Esophagus squamous epithelium (tissue), 5 donors: ENCODE measurements at regions not wholly inside any gene's neighbourhood (a gene's known extent, or its start where the extent isn't known, plus 50 kb on each side); places are given as distances from the start of the nearest gene placed in this dataset.
"Not testable (repeated sequence)": the region's sequence is repeated elsewhere in the genome, so short reads cannot be mapped to it uniquely, and the experiment has no call there.

ENCODE experiments used
- DNase-seq: peaks from one replicate; lab custom pipeline; 2025; lab: John Stamatoyannopoulos, UW
- H3K27ac ChIP-seq, 4 donors: fragments of 200-600 bp; sonication (generic); one replicate each; pipeline ENCODE4 v1.5.1; 2016 to 2019; ENCODE audit warnings: mild to moderate bottlenecking in 1 of 4
- H3K27me3 ChIP-seq, 4 donors: fragments of 200-600 bp; sonication (generic); 1 replicate in 3 of 4; 2 replicates in 1 of 4; pipeline versions ENCODE4 v1.5.1 to v1.6.0; 2017 to 2021; ENCODE audit warnings: antibody characterized with exemption in 1 of 4
- H3K36me3 ChIP-seq, 3 donors: fragments of 200-600 bp; sonication (generic); one replicate each; pipeline ENCODE4 v1.5.1; 2016 to 2019
- H3K4me1 ChIP-seq, 3 donors: fragments of 200-600 bp; sonication (generic); one replicate each; pipeline ENCODE4 v1.5.1; 2017 to 2019
- H3K4me3 ChIP-seq, 4 donors: fragments of 200-600 bp; sonication (generic); 1 replicate in 3 of 4; 2 replicates in 1 of 4; pipeline ENCODE4 v1.5.1; 2016 to 2019; ENCODE audit warnings: mild to moderate bottlenecking in 2 of 4, moderate library complexity in 1 of 4
- H3K9me3 ChIP-seq, 3 donors: fragments of 200-600 bp; sonication (generic); one replicate each; pipeline ENCODE4 v1.5.1; 2016 to 2019
- POLR2A ChIP-seq, 4 donors: fragments of 450-650 bp; IDR thresholded peaks; one replicate each; pipeline ENCODE4 v1.6.1; 2017; ENCODE audit warnings: antibody characterized with exemption in 4 of 4, mild to moderate bottlenecking in 4 of 4, moderate library complexity in 3 of 4
- WGBS, 2 donors: methylation state at CpG; one replicate each; pipeline ENCODE4 v1.1.5; 2018; 5-methylcytosine and 5-hydroxymethylcytosine counted together
- intact Hi-C: fragments of 100-400 bp; cut with DNase I; formaldehyde crosslinking; loops from one replicate; pipeline ENCODE4 v1.15.0; 2022
- TF ChIP-seq, protein P1 (sequence below), 6 experiments: fragments of 450-650 bp in 4 of 6; fragments of 200-600 bp in 2 of 6; sonication (generic) in 2 of 6; IDR thresholded peaks; one replicate each; pipeline ENCODE4 v1.5.1; 2016 to 2019; ENCODE audit warnings: antibody characterized with exemption in 6 of 6, mild to moderate bottlenecking in 4 of 6, moderate library complexity in 4 of 6
- donor health status: DM: yes; HTN: yes; CAD: no.

DNA sequence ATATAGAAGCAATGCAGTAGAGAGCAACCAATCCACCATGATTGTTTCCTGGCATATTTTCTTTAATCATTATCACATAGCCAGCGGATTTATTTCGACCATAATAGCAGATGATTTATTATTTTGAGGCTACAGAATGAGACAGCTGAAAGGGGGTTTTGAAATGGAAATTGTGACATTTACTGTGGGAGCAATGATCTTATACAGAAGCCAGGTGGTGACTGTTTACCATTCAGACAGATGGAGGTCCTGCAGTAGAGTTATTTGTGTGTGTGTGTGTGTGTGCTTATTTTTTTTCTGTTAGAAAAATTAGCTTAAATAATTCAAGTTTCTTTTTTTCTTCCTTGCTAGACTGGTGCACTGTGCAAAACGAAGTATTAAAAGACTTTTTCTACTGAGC is 1784.5 kb downstream of the MRPL39 start:
- Histone ChIP-seq H3K36me3 (no peaks in the 10 kb centered on the region), H3K4me3 (no peak overlapping the region), H3K9me3 (no peaks in the 10 kb centered on the region), H3K27ac (no peak overlapping the region), H3K27me3 (no peaks in the 10 kb centered on the region), H3K4me1 (no peaks in the 10 kb centered on the region)
- no peak for DNase-seq
- WGBS, 2 donors, result 30 to 32% methylated on average over 3 of the region's 3 CpGs
- intact Hi-C loops, result no loop called here
- no peak for TF ChIP-seq POLR2A (IDR thresholded peaks at IDR 0.05)
- TF ChIP-seq, protein P1, sequence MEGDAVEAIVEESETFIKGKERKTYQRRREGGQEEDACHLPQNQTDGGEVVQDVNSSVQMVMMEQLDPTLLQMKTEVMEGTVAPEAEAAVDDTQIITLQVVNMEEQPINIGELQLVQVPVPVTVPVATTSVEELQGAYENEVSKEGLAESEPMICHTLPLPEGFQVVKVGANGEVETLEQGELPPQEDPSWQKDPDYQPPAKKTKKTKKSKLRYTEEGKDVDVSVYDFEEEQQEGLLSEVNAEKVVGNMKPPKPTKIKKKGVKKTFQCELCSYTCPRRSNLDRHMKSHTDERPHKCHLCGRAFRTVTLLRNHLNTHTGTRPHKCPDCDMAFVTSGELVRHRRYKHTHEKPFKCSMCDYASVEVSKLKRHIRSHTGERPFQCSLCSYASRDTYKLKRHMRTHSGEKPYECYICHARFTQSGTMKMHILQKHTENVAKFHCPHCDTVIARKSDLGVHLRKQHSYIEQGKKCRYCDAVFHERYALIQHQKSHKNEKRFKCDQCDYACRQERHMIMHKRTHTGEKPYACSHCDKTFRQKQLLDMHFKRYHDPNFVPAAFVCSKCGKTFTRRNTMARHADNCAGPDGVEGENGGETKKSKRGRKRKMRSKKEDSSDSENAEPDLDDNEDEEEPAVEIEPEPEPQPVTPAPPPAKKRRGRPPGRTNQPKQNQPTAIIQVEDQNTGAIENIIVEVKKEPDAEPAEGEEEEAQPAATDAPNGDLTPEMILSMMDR (IDR thresholded peaks at IDR 0.05), result no peak

DNA sequence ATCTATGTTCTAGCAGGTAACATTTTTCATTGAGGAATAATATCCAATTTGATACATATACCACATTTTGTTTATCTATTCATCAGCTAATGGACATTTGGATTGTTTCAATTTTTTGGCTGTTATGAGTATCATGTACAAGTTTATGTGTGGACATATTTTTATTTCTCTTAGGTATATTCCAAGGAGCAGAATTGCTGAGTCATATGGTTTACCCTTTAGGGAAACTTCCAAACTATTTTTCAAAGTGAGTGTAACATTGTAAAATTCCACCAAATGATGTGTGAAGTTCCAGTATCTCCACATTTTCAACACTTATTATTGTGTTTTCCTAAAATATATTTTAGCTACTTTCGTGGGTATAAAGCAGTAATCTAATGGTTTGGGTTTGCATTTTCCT is 1789.9 kb downstream of the MRPL39 start:
- Histone ChIP-seq H3K4me1 (no peaks in the 10 kb centered on the region), H3K27ac (no peak overlapping the region), H3K36me3 (no peaks in the 10 kb centered on the region), H3K4me3 (no peak overlapping the region), H3K27me3 (no peaks in the 10 kb centered on the region), H3K9me3 (no peaks in the 10 kb centered on the region)
- TF ChIP-seq, protein P1 (IDR thresholded peaks at IDR 0.05), result no peak
- no peak for TF ChIP-seq POLR2A (IDR thresholded peaks at IDR 0.05)
- 19 to 38% methylated on average over 1 of the region's 1 CpG for WGBS, 2 donors
- no peak for DNase-seq
- intact Hi-C loops, result no loop called here

DNA sequence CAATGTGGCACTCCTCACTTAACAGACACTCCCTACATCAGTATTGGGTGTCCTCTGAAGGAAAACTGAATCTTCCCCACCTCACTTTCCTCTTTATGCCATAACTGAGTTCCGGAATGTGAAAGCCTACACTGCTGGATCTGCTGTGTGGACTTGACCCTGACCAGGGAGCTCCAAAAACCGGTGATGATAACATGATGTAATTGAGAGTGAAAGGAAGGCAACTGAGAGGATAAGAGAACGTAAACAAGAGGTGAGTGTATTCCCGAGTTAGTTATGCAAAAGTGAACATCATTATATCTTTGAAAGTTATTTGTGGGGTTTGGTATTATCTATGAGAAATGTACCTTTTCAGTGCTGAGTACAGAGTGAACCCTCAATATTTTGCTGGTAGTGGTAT is 1794.8 kb downstream of the MRPL39 start:
- intact Hi-C loops, result no loop called here
- Histone ChIP-seq H3K27me3 (no peaks in the 10 kb centered on the region), H3K36me3 (no peaks in the 10 kb centered on the region), H3K27ac (no peak overlapping the region), H3K4me3 (no peak overlapping the region), H3K9me3 (no peaks in the 10 kb centered on the region), H3K4me1 (no peaks in the 10 kb centered on the region)
- WGBS, 2 donors, result 62 to 64% methylated on average over 4 of the region's 4 CpGs
- no peak for DNase-seq
- TF ChIP-seq POLR2A (IDR thresholded peaks at IDR 0.05), result no peak
- TF ChIP-seq, protein P1 (IDR thresholded peaks at IDR 0.05), result no peak

DNA sequence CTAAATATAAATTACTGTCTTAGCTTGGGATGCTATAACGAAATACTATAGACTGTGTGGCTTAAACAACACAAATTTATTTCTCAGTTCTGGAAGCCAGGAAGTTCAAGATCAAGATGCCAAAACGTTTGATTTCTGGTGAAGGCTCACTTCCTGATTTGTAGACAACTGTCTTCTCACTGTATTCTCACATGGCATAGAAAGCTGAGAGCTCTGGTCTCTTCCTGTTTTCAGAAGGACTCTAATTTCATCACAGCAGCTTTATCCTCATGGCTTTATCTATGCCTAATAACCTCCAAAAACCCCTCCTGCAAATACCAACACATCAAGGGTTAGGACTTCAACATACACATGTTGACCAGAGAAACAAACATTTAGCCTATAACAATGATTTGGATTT is 1795.5 kb downstream of the MRPL39 start:
- Histone ChIP-seq H3K4me3 (no peak overlapping the region), H3K4me1 (no peaks in the 10 kb centered on the region), H3K36me3 (no peaks in the 10 kb centered on the region), H3K27ac (no peak overlapping the region), H3K27me3 (no peaks in the 10 kb centered on the region), H3K9me3 (no peaks in the 10 kb centered on the region)
- TF ChIP-seq POLR2A (IDR thresholded peaks at IDR 0.05), result no peak
- TF ChIP-seq, protein P1 (IDR thresholded peaks at IDR 0.05), result no peak
- intact Hi-C loops, result no loop called here
- no peak for DNase-seq
- WGBS, 2 donors, result 17 to 18% methylated on average over 2 of the region's 2 CpGs

DNA sequence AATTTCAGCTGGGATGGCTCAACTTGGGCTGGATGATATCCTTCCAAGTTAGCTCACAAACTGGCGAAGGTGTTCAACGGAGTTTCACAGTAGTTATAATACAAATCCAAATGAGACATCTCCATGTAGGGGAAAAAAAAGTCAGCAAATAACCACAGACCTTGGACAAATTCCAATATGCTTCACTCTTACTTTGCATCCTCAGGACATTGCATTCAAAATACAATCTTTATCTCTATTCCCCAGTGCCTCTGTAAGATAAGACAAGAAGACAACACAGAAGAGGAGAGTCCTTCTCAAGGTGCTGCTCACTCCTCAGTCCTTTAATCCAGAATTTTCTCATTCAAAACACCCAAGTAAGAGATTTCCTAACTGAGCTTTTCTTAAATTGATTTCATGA is 1797.7 kb downstream of the MRPL39 start:
- DNase-seq, result no peak
- intact Hi-C loops, result no loop called here
- Histone ChIP-seq H3K4me3 (no peak overlapping the region), H3K9me3 (no peaks in the 10 kb centered on the region), H3K27ac (no peak overlapping the region), H3K36me3 (no peaks in the 10 kb centered on the region), H3K4me1 (no peaks in the 10 kb centered on the region), H3K27me3 (no peaks in the 10 kb centered on the region)
- TF ChIP-seq POLR2A (IDR thresholded peaks at IDR 0.05), result no peak
- TF ChIP-seq, protein P1 (IDR thresholded peaks at IDR 0.05), result no peak
- WGBS, 2 donors, result 65 to 78% methylated on average over 2 of the region's 2 CpGs

DNA sequence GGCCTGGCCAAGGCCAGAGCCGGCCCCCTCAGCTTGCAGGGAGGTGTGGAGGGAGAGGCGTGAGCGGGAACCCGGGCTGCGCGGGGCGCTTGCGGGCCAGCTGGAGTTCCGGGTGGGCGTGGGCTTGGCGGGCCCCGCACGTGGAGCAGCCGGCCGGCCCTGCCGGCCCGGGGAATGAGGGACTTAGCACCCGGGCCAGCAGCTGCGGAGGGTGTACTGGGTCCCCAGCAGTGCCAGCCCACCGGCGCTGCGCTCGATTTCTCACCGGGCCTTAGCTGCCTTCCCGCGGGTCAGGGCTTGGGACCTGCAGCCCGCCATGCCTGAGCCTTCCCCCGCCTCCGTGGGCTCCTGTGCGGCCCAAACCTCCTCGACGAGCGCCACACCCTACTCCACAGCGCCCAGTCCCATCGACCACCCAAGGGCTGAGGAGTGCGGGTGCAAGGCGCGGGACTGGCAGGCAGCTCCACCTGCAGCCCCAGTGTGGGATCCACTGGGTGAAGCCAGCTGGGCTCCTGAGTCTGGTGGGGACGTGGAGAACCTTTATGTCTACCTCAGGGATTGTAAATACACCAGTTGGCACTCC is 1800.2 kb downstream of the MRPL39 start:
- H3K4me1 ChIP-seq, DNase-seq, H3K27ac ChIP-seq, H3K27me3 ChIP-seq, H3K9me3 ChIP-seq, intact Hi-C loops, H3K36me3 ChIP-seq, H3K4me3 ChIP-seq: not testable (repeated sequence)
- WGBS, 2 donors, result 89% methylated on average over 3 of the region's 39 CpGs; no CpG with 5 or more reads in 1 of the 2 donors
